ENCODE measurements at regions not wholly inside any gene's neighbourhood (a gene's known extent, or its start where the extent isn't known, plus 50 kb on each side); places are given as distances from the start of the nearest gene placed in this dataset.

GRCh38 chr6:90356012-90356421 lies 59.4 kb upstream of the BACH2 start:
- Histone ChIP-seq H3K4me3 (ENCODE audit: control insufficient read depth in 1 of 7, extremely low read depth in 1 of 7, insufficient read depth in 4 of 7, low read depth in 2 of 7, low read length in 6 of 7) (no peak overlapping the region), H3K27ac (ENCODE audit: insufficient read depth in 1 of 2, low read depth in 1 of 2, low read length in 2 of 2, poor library complexity in 1 of 2, severe bottlenecking in 2 of 2) (no peak overlapping the region), H3K4me1 (ENCODE audit: control extremely low read depth in 1 of 4, control insufficient read depth in 4 of 4, insufficient read depth in 4 of 4, low read length in 3 of 4) (peaks cover 4 to 9% (median 5%) of the 10 kb centered on the region in 4 experiments), H3K27me3 (replicated peaks in 2 of 5; ENCODE audit: control insufficient read depth in 4 of 5, insufficient read depth in 5 of 5, low read length in 4 of 5) (no peaks in the 10 kb centered on the region), H3K9me3 (ENCODE audit: control extremely low read depth in 1 of 5, control insufficient read depth in 4 of 5, insufficient read depth in 2 of 5, low read depth in 1 of 5, low read length in 4 of 5) (no peaks in the 10 kb centered on the region), H3K36me3 (ENCODE audit: control insufficient read depth in 4 of 4, insufficient read depth in 4 of 4, low read length in 3 of 4) (no peaks in the 10 kb centered on the region)
- CTCF ChIA-PET = interaction anchor here (1.2 kb wide), 1 partner anchor 15 kb away, joined by 4 read pairs; no protein-coding TSS in a partner anchor
- POLR2A ChIA-PET = no interaction called here
- WGBS (ENCODE audit: insufficient coverage) = 100% methylated on average over 9 of the region's 12 CpGs
- DNase-seq = no peak

DNA sequence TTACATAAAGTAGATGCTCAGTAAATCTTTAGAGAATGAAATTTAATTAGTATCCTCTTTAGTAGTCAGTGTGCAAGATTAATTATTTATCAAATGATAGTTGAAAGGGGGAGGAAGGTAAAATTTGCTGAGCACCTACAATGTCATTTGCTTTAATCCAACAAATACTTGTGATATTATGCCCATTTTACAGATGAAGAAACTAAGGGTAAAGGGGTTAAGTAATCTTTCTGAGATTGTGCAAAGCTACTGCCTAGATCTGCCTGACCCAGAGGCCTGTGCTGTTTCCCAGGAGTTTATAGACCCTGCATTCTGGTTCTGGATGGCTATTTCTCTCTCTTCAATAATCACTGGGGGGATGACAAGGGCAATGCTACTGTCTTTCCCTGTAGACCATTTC lies 58.3 kb upstream of the BACH2 start:
- no peaks in the 10 kb centered on the region for H3K9me3 ChIP-seq (ENCODE audit: control extremely low read depth in 1 of 5, control insufficient read depth in 4 of 5, insufficient read depth in 2 of 5, low read depth in 1 of 5, low read length in 4 of 5)
- H3K36me3 ChIP-seq (ENCODE audit: control insufficient read depth in 4 of 4, insufficient read depth in 4 of 4, low read length in 3 of 4) = no peaks in the 10 kb centered on the region
- H3K4me1 ChIP-seq (ENCODE audit: control extremely low read depth in 1 of 4, control insufficient read depth in 4 of 4, insufficient read depth in 4 of 4, low read length in 3 of 4) = peaks cover 7 to 12% (median 8%) of the 10 kb centered on the region in 4 experiments
- H3K4me3 ChIP-seq (ENCODE audit: control insufficient read depth in 1 of 7, extremely low read depth in 1 of 7, insufficient read depth in 4 of 7, low read depth in 2 of 7, low read length in 6 of 7) = no peak overlapping the region
- CTCF ChIA-PET = no interaction called here
- no peak for DNase-seq
- H3K27me3 ChIP-seq (replicated peaks in 2 of 5; ENCODE audit: control insufficient read depth in 4 of 5, insufficient read depth in 5 of 5, low read length in 4 of 5) = no peaks in the 10 kb centered on the region
- POLR2A ChIA-PET = no interaction called here
- H3K27ac ChIP-seq (ENCODE audit: insufficient read depth in 1 of 2, low read depth in 1 of 2, low read length in 2 of 2, poor library complexity in 1 of 2, severe bottlenecking in 2 of 2) = no peak overlapping the region

GRCh38 chr6:90351696-90352095 lies 55.1 kb upstream of the BACH2 start:
- Histone ChIP-seq H3K27me3 (replicated peaks in 2 of 5; ENCODE audit: control insufficient read depth in 4 of 5, insufficient read depth in 5 of 5, low read length in 4 of 5) (no peaks in the 10 kb centered on the region), H3K36me3 (ENCODE audit: control insufficient read depth in 4 of 4, insufficient read depth in 4 of 4, low read length in 3 of 4) (no peaks in the 10 kb centered on the region), H3K4me3 (ENCODE audit: control insufficient read depth in 1 of 7, extremely low read depth in 1 of 7, insufficient read depth in 4 of 7, low read depth in 2 of 7, low read length in 6 of 7) (no peak overlapping the region), H3K27ac (ENCODE audit: insufficient read depth in 1 of 2, low read depth in 1 of 2, low read length in 2 of 2, poor library complexity in 1 of 2, severe bottlenecking in 2 of 2) (no peak overlapping the region), H3K9me3 (ENCODE audit: control extremely low read depth in 1 of 5, control insufficient read depth in 4 of 5, insufficient read depth in 2 of 5, low read depth in 1 of 5, low read length in 4 of 5) (no peaks in the 10 kb centered on the region), H3K4me1 (ENCODE audit: control extremely low read depth in 1 of 4, control insufficient read depth in 4 of 4, insufficient read depth in 4 of 4, low read length in 3 of 4) (peaks cover 7 to 12% (median 8%) of the 10 kb centered on the region in 4 experiments)
- ChIA-PET POLR2A (no interaction called here), CTCF (interaction anchor here (0.5 kb wide), 1 partner anchor 17 kb away, joined by 3 read pairs; no protein-coding TSS in a partner anchor)
- 100% methylated on average over 2 of the region's 4 CpGs for WGBS (ENCODE audit: insufficient coverage)
- DNase-seq = peak in 2 of 3 donors; percentile 55 to 58

DNA sequence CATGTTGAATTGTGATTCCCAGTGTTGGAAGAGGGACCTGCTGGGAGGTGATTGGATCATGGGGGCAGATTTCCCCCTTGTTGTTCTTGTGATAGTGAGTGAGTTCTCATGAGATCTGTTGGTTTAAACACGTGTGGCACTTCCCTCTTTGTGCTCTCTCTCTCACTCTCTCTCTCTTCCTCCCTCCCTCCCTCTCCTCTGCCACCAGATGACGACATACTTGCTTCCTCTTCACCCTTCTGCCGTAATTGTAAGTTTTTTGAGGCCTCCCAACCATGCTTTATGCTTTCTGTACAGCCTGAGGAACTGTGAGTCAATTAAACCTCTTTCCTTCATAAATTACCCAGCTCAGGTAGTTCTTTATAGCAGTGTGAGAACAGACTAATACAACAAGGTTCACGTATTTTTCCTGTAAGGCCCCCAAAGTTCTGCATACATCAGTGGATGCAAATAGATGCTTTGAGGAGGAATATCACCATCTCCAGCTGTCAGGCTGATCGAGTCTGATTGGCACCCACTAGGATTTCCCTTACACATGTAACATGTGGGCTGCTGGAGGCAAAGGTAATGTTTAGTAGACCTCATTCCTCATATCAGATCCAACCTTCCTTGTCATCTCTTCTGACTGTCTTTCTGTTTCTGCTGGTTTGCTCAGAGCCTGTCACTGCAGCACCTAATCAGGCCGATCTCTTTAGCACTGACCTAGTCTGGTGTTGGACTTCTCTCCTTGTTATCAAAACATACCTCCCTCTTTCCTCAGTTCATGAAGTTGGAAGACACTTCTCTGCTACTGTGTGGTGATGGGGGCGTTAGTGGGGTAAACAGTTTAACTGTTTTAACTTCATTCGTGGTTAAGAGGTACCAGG lies 54.3 kb upstream of the BACH2 start:
- Histone ChIP-seq H3K9me3 (ENCODE audit: control extremely low read depth in 1 of 5, control insufficient read depth in 4 of 5, insufficient read depth in 2 of 5, low read depth in 1 of 5, low read length in 4 of 5) (no peaks in the 10 kb centered on the region), H3K27ac (ENCODE audit: insufficient read depth in 1 of 2, low read depth in 1 of 2, low read length in 2 of 2, poor library complexity in 1 of 2, severe bottlenecking in 2 of 2) (peak overlapping the region in 1 of 2 experiments; percentile 12), H3K4me1 (ENCODE audit: control extremely low read depth in 1 of 4, control insufficient read depth in 4 of 4, insufficient read depth in 4 of 4, low read length in 3 of 4) (peaks cover 7 to 12% (median 8%) of the 10 kb centered on the region in 4 experiments), H3K4me3 (ENCODE audit: control insufficient read depth in 1 of 7, extremely low read depth in 1 of 7, insufficient read depth in 4 of 7, low read depth in 2 of 7, low read length in 6 of 7) (no peak overlapping the region), H3K27me3 (replicated peaks in 2 of 5; ENCODE audit: control insufficient read depth in 4 of 5, insufficient read depth in 5 of 5, low read length in 4 of 5) (no peaks in the 10 kb centered on the region), H3K36me3 (ENCODE audit: control insufficient read depth in 4 of 4, insufficient read depth in 4 of 4, low read length in 3 of 4) (no peaks in the 10 kb centered on the region)
- DNase-seq = peak; percentile 88 to 96 (median 95)
- POLR2A ChIA-PET = no interaction called here
- 23% methylated on average over 5 of the region's 8 CpGs for WGBS (ENCODE audit: insufficient coverage)
- CTCF ChIA-PET = interaction anchor here (0.5 to 1.6 kb wide), 3 partner anchors 18 to 84 kb away, joined by 3 to 4 read pairs (median 3); no protein-coding TSS in a partner anchor

DNA sequence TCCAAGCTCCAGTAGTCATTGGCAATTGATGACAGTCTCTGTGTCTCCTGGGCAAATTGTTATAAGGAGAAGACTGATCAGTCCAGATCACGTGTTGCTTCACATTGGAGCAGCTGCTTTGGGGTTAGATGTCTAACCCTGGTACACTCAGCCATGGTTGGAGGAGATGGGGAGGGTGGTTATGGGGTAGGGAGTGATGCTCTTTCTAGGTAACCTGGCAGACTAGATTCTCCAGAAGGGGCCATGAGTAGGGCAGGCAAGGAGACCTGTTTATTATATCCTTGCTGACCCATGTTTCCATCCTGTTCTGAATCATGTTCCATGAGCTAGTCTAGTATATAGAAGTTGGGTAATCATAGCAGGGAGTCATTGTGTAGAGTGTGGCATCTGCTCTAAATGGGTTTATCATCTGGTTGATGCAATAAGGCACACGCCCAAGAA lies 50.8 kb upstream of the BACH2 start:
- CTCF ChIA-PET = interaction anchor here (1.1 kb wide), 2 partner anchors 25 to 27 kb away, joined by 3 read pairs; no protein-coding TSS in a partner anchor
- Histone ChIP-seq H3K27ac (ENCODE audit: insufficient read depth in 1 of 2, low read depth in 1 of 2, low read length in 2 of 2, poor library complexity in 1 of 2, severe bottlenecking in 2 of 2) (no peak overlapping the region), H3K36me3 (ENCODE audit: control insufficient read depth in 4 of 4, insufficient read depth in 4 of 4, low read length in 3 of 4) (no peaks in the 10 kb centered on the region), H3K27me3 (replicated peaks in 2 of 5; ENCODE audit: control insufficient read depth in 4 of 5, insufficient read depth in 5 of 5, low read length in 4 of 5) (no peaks in the 10 kb centered on the region), H3K9me3 (ENCODE audit: control extremely low read depth in 1 of 5, control insufficient read depth in 4 of 5, insufficient read depth in 2 of 5, low read depth in 1 of 5, low read length in 4 of 5) (no peaks in the 10 kb centered on the region), H3K4me3 (ENCODE audit: control insufficient read depth in 1 of 7, extremely low read depth in 1 of 7, insufficient read depth in 4 of 7, low read depth in 2 of 7, low read length in 6 of 7) (no peak overlapping the region), H3K4me1 (ENCODE audit: control extremely low read depth in 1 of 4, control insufficient read depth in 4 of 4, insufficient read depth in 4 of 4, low read length in 3 of 4) (peaks cover 7 to 12% (median 8%) of the 10 kb centered on the region in 4 experiments)
- DNase-seq = no peak
- POLR2A ChIA-PET = no interaction called here
- 93% methylated on average over 2 of the region's 2 CpGs for WGBS (ENCODE audit: insufficient coverage)

GRCh38 chr6:90346729-90347128 lies 50.1 kb upstream of the BACH2 start:
- ChIA-PET POLR2A (no interaction called here), CTCF (interaction anchor here (1.0 to 2.0 kb wide), 4 partner anchors 9 to 407 kb away, joined by 3 to 4 read pairs (median 4); no protein-coding TSS in a partner anchor)
- H3K27me3 ChIP-seq (replicated peaks in 2 of 5; ENCODE audit: control insufficient read depth in 4 of 5, insufficient read depth in 5 of 5, low read length in 4 of 5) = no peaks in the 10 kb centered on the region
- H3K4me3 ChIP-seq (ENCODE audit: control insufficient read depth in 1 of 7, extremely low read depth in 1 of 7, insufficient read depth in 4 of 7, low read depth in 2 of 7, low read length in 6 of 7) = no peak overlapping the region
- H3K4me1 ChIP-seq (ENCODE audit: control extremely low read depth in 1 of 4, control insufficient read depth in 4 of 4, insufficient read depth in 4 of 4, low read length in 3 of 4) = peaks cover 7 to 9% (median 7%) of the 10 kb centered on the region in 4 experiments
- DNase-seq = no peak
- 93% methylated on average over 6 of the region's 6 CpGs for WGBS (ENCODE audit: insufficient coverage)
- no peak overlapping the region for H3K27ac ChIP-seq (ENCODE audit: insufficient read depth in 1 of 2, low read depth in 1 of 2, low read length in 2 of 2, poor library complexity in 1 of 2, severe bottlenecking in 2 of 2)
- no peaks in the 10 kb centered on the region for H3K9me3 ChIP-seq (ENCODE audit: control extremely low read depth in 1 of 5, control insufficient read depth in 4 of 5, insufficient read depth in 2 of 5, low read depth in 1 of 5, low read length in 4 of 5)
- H3K36me3 ChIP-seq (ENCODE audit: control insufficient read depth in 4 of 4, insufficient read depth in 4 of 4, low read length in 3 of 4) = no peaks in the 10 kb centered on the region
